Endodermal cell (in vitro differentiated cells): ENCODE measurements at regions not wholly inside any gene's neighbourhood (a gene's known extent, or its start where the extent isn't known, plus 50 kb on each side); places are given as distances from the start of the nearest gene placed in this dataset.

Source experiments
- DNase-seq: peaks from one replicate; pipeline ENCODE4 v3.0.0-alpha.2; 2017
- H3K27ac ChIP-seq: 2 replicates; pipeline ENCODE4 v1.5.1; 2013; ENCODE audit warnings: mild to moderate bottlenecking, low read depth, low read length, moderate library complexity
- H3K27me3 ChIP-seq: 2 replicates; pipeline ENCODE4 v1.6.1; 2013; ENCODE audit warnings: mild to moderate bottlenecking, low read length, moderate library complexity; ENCODE audit not compliant: insufficient read depth, control insufficient read depth, poor library complexity, severe bottlenecking
- H3K36me3 ChIP-seq: 2 replicates; pipeline ENCODE4 v1.7.0; 2013; ENCODE audit warnings: mild to moderate bottlenecking, low read length, moderate library complexity; ENCODE audit not compliant: control insufficient read depth, insufficient read depth
- H3K4me1 ChIP-seq: one replicate; pipeline ENCODE4 v1.7.0; 2013; ENCODE audit warnings: low read length; ENCODE audit not compliant: control insufficient read depth, insufficient read depth
- H3K4me3 ChIP-seq: 2 replicates; pipeline ENCODE4 v1.5.1; 2013; ENCODE audit warnings: mild to moderate bottlenecking, low read length, moderate library complexity
- H3K9ac ChIP-seq: 2 replicates; pipeline ENCODE4 v1.6.1; 2013; ENCODE audit warnings: mild to moderate bottlenecking, low read length, moderate library complexity; ENCODE audit not compliant: poor library complexity, severe bottlenecking; ENCODE audit errors: extremely low read depth
- H3K9me3 ChIP-seq: 2 replicates; pipeline ENCODE4 v1.6.1; 2013; ENCODE audit warnings: mild to moderate bottlenecking, low read length, moderate library complexity; ENCODE audit not compliant: control insufficient read depth
- H3K27ac Mint-ChIP-seq: 2 replicates; pipeline ENCODE4 v1.8.0; 2020; ENCODE audit warnings: mixed read lengths
- H3K27me3 Mint-ChIP-seq: 2 replicates; pipeline ENCODE4 v1.8.0; 2021; ENCODE audit warnings: mild to moderate bottlenecking, mixed read lengths; ENCODE audit not compliant: insufficient read depth
- H3K36me3 Mint-ChIP-seq: 2 replicates; pipeline ENCODE4 v1.8.0; 2020; ENCODE audit warnings: low read depth, mixed read lengths
- H3K4me1 Mint-ChIP-seq: 2 replicates; pipeline ENCODE4 v1.8.0; 2020; ENCODE audit warnings: mixed read lengths
- H3K4me3 Mint-ChIP-seq: 2 replicates; pipeline ENCODE4 v1.8.0; 2020; ENCODE audit warnings: mild to moderate bottlenecking, moderate library complexity, mixed read lengths
- H3K9me3 Mint-ChIP-seq: 2 replicates; pipeline ENCODE4 v1.8.0; 2020; ENCODE audit warnings: mild to moderate bottlenecking, mixed read lengths
- WGBS, 2 experiments: methylation state at CpG; one replicate each; pipeline versions ENCODE4 v1.1.5 to v1.1.7; 2013; ENCODE audit warnings: missing lambda C conversion rate in 2 of 2, mixed read lengths in 1 of 2; ENCODE audit not compliant: insufficient coverage in 1 of 2, insufficient read length in 1 of 2; 5-methylcytosine and 5-hydroxymethylcytosine counted together
- TF ChIP-seq, protein P1 (sequence below): fragments of 200-600 bp; sonication (generic); conservative IDR thresholded peaks from 2 replicates; pipeline ENCODE4 v1.5.0; 2021; ENCODE audit warnings: antibody characterized with exemption, mild to moderate bottlenecking

DNA sequence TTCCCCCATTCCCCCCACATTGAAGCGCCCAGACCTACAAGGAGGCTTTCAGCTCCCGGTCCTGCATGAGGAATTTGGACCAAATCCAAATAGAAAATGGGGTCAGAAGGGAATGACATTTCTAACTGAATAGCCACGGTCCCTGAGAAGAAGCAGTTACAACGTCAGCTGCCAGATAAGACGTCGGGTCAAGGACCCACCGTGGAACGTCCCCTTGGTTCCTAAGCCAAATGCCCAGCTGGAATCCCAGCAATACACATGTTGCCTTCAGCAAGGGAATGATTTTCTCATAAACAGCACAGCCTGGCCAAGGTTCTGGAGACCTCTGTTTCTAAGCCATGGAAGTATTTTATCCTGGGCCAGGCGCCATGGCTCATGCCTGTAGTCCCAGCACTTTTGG is 109.1 kb upstream of the PEG3 start:
- no peak overlapping the region for H3K4me3 ChIP-seq
- no peak overlapping the region for H3K9ac ChIP-seq
- 83 to 86% methylated on average over 8 to 9 of the region's 9 CpGs for WGBS, 2 experiments
- no peaks in the 10 kb centered on the region for H3K27me3 ChIP-seq
- Mint-ChIP-seq H3K36me3 (peaks cover 2% of the 10 kb centered on the region), H3K27ac (no peak overlapping the region), H3K4me1 (no peaks in the 10 kb centered on the region), H3K9me3 (peaks cover 89% of the 10 kb centered on the region), H3K4me3 (no peak overlapping the region), H3K27me3 (no peaks in the 10 kb centered on the region)
- H3K9me3 ChIP-seq, result peaks cover 76% of the 10 kb centered on the region
- TF ChIP-seq, protein P1, sequence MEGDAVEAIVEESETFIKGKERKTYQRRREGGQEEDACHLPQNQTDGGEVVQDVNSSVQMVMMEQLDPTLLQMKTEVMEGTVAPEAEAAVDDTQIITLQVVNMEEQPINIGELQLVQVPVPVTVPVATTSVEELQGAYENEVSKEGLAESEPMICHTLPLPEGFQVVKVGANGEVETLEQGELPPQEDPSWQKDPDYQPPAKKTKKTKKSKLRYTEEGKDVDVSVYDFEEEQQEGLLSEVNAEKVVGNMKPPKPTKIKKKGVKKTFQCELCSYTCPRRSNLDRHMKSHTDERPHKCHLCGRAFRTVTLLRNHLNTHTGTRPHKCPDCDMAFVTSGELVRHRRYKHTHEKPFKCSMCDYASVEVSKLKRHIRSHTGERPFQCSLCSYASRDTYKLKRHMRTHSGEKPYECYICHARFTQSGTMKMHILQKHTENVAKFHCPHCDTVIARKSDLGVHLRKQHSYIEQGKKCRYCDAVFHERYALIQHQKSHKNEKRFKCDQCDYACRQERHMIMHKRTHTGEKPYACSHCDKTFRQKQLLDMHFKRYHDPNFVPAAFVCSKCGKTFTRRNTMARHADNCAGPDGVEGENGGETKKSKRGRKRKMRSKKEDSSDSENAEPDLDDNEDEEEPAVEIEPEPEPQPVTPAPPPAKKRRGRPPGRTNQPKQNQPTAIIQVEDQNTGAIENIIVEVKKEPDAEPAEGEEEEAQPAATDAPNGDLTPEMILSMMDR, result no peak
- no peak for DNase-seq
- no peaks in the 10 kb centered on the region for H3K36me3 ChIP-seq
- H3K4me1 ChIP-seq, result no peaks in the 10 kb centered on the region
- no peak overlapping the region for H3K27ac ChIP-seq

- Mint-ChIP-seq H3K36me3 (peaks cover 2% of the 10 kb centered on the region), H3K4me1 (no peaks in the 10 kb centered on the region), H3K4me3 (no peak overlapping the region), H3K27ac (no peak overlapping the region), H3K9me3 (peaks cover 94% of the 10 kb centered on the region), H3K27me3 (no peaks in the 10 kb centered on the region)
- Histone ChIP-seq H3K9ac (no peak overlapping the region), H3K9me3 (peaks cover 76% of the 10 kb centered on the region), H3K27ac (no peak overlapping the region), H3K27me3 (no peaks in the 10 kb centered on the region), H3K4me1 (no peaks in the 10 kb centered on the region), H3K36me3 (no peaks in the 10 kb centered on the region), H3K4me3 (no peak overlapping the region)
- no peak for DNase-seq
- TF ChIP-seq, protein P1, result no peak
- 89 to 91% methylated on average over 6 to 10 of the region's 10 CpGs for WGBS, 2 experiments
These were observed 111.1 kb upstream of the PEG3 start for GRCh38 chr19:56951672-56952071.

GRCh38 chr19:56953470-56953869 is 112.9 kb upstream of the PEG3 start:
- H3K4me1 Mint-ChIP-seq, result no peaks in the 10 kb centered on the region
- TF ChIP-seq, protein P1, result no peak
- Histone ChIP-seq H3K9ac (no peak overlapping the region), H3K27me3 (no peaks in the 10 kb centered on the region), H3K36me3 (no peaks in the 10 kb centered on the region), H3K9me3 (peaks cover 84% of the 10 kb centered on the region), H3K27ac (no peak overlapping the region), H3K4me1 (no peaks in the 10 kb centered on the region), H3K4me3 (no peak overlapping the region)
- peaks cover 96% of the 10 kb centered on the region for H3K9me3 Mint-ChIP-seq
- H3K27ac Mint-ChIP-seq, result no peak overlapping the region
- WGBS, 2 experiments, result 53 to 64% methylated on average over 2 to 5 of the region's 5 CpGs
- peaks cover 2% of the 10 kb centered on the region for H3K36me3 Mint-ChIP-seq
- H3K27me3 Mint-ChIP-seq, result no peaks in the 10 kb centered on the region
- no peak for DNase-seq
- H3K4me3 Mint-ChIP-seq, result no peak overlapping the region
